ENCODE measurements at regions not wholly inside any gene's neighbourhood (a gene's known extent, or its start where the extent isn't known, plus 50 kb on each side); places are given as distances from the start of the nearest gene placed in this dataset.

- TF ChIP-seq, protein P1, sequence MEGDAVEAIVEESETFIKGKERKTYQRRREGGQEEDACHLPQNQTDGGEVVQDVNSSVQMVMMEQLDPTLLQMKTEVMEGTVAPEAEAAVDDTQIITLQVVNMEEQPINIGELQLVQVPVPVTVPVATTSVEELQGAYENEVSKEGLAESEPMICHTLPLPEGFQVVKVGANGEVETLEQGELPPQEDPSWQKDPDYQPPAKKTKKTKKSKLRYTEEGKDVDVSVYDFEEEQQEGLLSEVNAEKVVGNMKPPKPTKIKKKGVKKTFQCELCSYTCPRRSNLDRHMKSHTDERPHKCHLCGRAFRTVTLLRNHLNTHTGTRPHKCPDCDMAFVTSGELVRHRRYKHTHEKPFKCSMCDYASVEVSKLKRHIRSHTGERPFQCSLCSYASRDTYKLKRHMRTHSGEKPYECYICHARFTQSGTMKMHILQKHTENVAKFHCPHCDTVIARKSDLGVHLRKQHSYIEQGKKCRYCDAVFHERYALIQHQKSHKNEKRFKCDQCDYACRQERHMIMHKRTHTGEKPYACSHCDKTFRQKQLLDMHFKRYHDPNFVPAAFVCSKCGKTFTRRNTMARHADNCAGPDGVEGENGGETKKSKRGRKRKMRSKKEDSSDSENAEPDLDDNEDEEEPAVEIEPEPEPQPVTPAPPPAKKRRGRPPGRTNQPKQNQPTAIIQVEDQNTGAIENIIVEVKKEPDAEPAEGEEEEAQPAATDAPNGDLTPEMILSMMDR (IDR thresholded peaks at IDR 0.05) = no peak
- H3K27me3 ChIP-seq (replicated peaks; ENCODE audit: insufficient read depth) = no peaks in the 10 kb centered on the region
- H3K4me1 ChIP-seq (ENCODE audit: control insufficient read depth in 1 of 2, low read depth in 2 of 2) = no peaks in the 10 kb centered on the region
- H3K27ac ChIP-seq = no peak overlapping the region
- no peaks in the 10 kb centered on the region for H3K36me3 ChIP-seq
- DNase-seq (ENCODE audit: low spot score) = no peak
- no peak overlapping the region for H3K4me3 ChIP-seq
- H3K9me3 ChIP-seq = no peaks in the 10 kb centered on the region
- ATAC-seq (ENCODE audit: insufficient number of reproducible peaks, low FRiP score, low read depth) = no peak
Observed at GRCh38 chr11:128311742-128312719, 275.3 kb downstream of the ETS1 start.

GRCh38 chr11:128310676-128311445 is 276.5 kb downstream of the ETS1 start:
- TF ChIP-seq, protein P1 (IDR thresholded peaks at IDR 0.05) = no peak
- Histone ChIP-seq H3K9me3 (no peaks in the 10 kb centered on the region), H3K4me3 (no peak overlapping the region), H3K27ac (no peak overlapping the region), H3K27me3 (replicated peaks; ENCODE audit: insufficient read depth) (no peaks in the 10 kb centered on the region), H3K36me3 (no peaks in the 10 kb centered on the region), H3K4me1 (ENCODE audit: control insufficient read depth in 1 of 2, low read depth in 2 of 2) (no peaks in the 10 kb centered on the region)
- DNase-seq (ENCODE audit: low spot score) (no peak), ATAC-seq (ENCODE audit: insufficient number of reproducible peaks, low FRiP score, low read depth) (no peak)

DNA sequence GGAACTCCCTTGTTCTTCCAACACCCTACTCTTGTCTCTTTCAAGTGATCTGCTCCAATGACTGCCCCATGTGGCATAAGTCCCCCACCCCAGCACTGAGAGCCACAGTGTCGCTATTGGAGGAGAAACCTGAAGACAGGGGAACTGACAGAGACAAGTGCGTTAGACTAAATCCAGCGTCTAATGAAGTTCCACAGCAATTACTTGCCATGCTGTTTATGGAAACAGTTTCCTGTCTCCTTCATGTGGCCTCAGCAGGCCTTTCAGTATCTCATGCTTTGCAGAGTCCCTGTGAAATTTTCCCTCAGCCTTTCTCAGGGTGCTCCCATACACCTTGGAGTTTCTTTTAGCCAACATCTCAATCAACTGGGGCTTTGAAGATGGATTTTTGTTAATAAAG is 277.4 kb downstream of the ETS1 start:
- H3K9me3 ChIP-seq = no peaks in the 10 kb centered on the region
- TF ChIP-seq, protein P1 (IDR thresholded peaks at IDR 0.05) = no peak
- no peak for DNase-seq (ENCODE audit: low spot score)
- H3K4me1 ChIP-seq (ENCODE audit: control insufficient read depth in 1 of 2, low read depth in 2 of 2) = no peaks in the 10 kb centered on the region
- H3K4me3 ChIP-seq = no peak overlapping the region
- no peaks in the 10 kb centered on the region for H3K27me3 ChIP-seq (replicated peaks; ENCODE audit: insufficient read depth)
- no peak for ATAC-seq (ENCODE audit: insufficient number of reproducible peaks, low FRiP score, low read depth)
- H3K36me3 ChIP-seq = no peaks in the 10 kb centered on the region
- no peak overlapping the region for H3K27ac ChIP-seq

DNA sequence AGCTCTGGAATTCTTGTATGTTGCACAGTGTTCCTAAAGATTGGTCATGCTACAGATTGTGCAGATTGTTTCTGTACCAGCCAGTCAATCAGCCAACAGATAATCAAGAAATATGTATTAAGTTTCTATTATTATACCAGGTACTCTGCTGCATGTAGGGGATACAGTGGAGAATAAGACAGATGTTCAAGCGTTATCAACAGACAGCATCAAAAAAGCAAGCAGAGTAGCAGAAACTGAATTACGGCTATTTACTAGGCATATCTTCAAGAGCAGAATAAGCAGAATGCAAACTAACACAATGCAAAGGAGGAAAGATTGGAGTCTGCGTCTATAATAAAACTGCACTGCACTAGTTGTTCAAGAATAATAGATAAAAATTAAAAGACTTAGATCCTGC is 278.6 kb downstream of the ETS1 start:
- ATAC-seq (ENCODE audit: insufficient number of reproducible peaks, low FRiP score, low read depth) (no peak), DNase-seq (ENCODE audit: low spot score) (no peak)
- TF ChIP-seq, protein P1 (IDR thresholded peaks at IDR 0.05) = no peak
- Histone ChIP-seq H3K27ac (no peak overlapping the region), H3K9me3 (no peaks in the 10 kb centered on the region), H3K36me3 (no peaks in the 10 kb centered on the region), H3K4me3 (no peak overlapping the region), H3K27me3 (replicated peaks; ENCODE audit: insufficient read depth) (no peaks in the 10 kb centered on the region), H3K4me1 (ENCODE audit: control insufficient read depth in 1 of 2, low read depth in 2 of 2) (no peaks in the 10 kb centered on the region)

DNA sequence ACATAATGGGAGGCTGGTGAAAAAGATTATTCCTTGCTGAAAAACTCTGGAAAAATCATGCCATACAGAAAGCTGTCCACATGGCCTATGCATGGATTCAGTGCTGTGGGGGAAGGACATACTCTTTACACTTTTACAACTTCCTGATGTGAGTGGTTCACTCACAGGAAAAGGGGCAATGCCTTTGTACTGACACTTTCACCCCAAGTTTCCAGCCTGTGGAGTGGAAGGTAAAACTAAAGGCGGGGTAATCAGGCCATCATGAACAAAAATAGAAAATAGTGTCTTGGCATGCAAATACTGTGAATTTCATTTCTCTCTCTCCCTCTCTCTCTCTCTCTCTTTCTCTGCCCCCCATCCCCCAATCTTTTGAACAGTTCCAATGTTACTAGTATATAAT is 281.8 kb downstream of the ETS1 start:
- Histone ChIP-seq H3K4me1 (ENCODE audit: control insufficient read depth in 1 of 2, low read depth in 2 of 2) (no peaks in the 10 kb centered on the region), H3K27ac (no peak overlapping the region), H3K27me3 (replicated peaks; ENCODE audit: insufficient read depth) (no peaks in the 10 kb centered on the region), H3K9me3 (no peaks in the 10 kb centered on the region), H3K4me3 (no peak overlapping the region), H3K36me3 (no peaks in the 10 kb centered on the region)
- TF ChIP-seq, protein P1 (IDR thresholded peaks at IDR 0.05) = no peak
- no peak for ATAC-seq (ENCODE audit: insufficient number of reproducible peaks, low FRiP score, low read depth)
- no peak for DNase-seq (ENCODE audit: low spot score)
